ENCODE measurements at regions not wholly inside any gene's neighbourhood (a gene's known extent, or its start where the extent isn't known, plus 50 kb on each side); places are given as distances from the start of the nearest gene placed in this dataset.

GRCh38 chr16:62913333-62913732 lies 877.1 kb upstream of the CDH8 start:
- no peak for DNase-seq

GRCh38 chr16:62909597-62909996 lies 873.4 kb upstream of the CDH8 start:
- DNase-seq, result no peak

GRCh38 chr16:62907562-62907961 lies 871.3 kb upstream of the CDH8 start:
- no peak for DNase-seq

GRCh38 chr16:62903961-62904502 lies 867.8 kb upstream of the CDH8 start:
- DNase-seq, result no peak

GRCh38 chr16:62899737-62900136 lies 863.5 kb upstream of the CDH8 start:
- no peak for DNase-seq

- no peak for DNase-seq
These were observed 852.9 kb upstream of the CDH8 start for GRCh38 chr16:62889097-62889496.

- no peak for DNase-seq
These were observed 847.3 kb upstream of the CDH8 start for GRCh38 chr16:62883509-62883908.

- no peak for DNase-seq
These were observed 846.4 kb upstream of the CDH8 start for GRCh38 chr16:62882552-62883221.

GRCh38 chr16:62876133-62876532 lies 839.9 kb upstream of the CDH8 start:
- DNase-seq, result no peak

- no peak for DNase-seq
These were observed 836.1 kb upstream of the CDH8 start for GRCh38 chr16:62872339-62872738.

GRCh38 chr16:62870554-62870953 lies 834.3 kb upstream of the CDH8 start:
- DNase-seq, result no peak

GRCh38 chr16:62869837-62870236 lies 833.6 kb upstream of the CDH8 start:
- no peak for DNase-seq

GRCh38 chr16:62863139-62863538 lies 826.9 kb upstream of the CDH8 start:
- DNase-seq, result no peak

- DNase-seq, result no peak
These were observed 817.6 kb upstream of the CDH8 start for GRCh38 chr16:62853887-62854286.

- DNase-seq, result no peak
These were observed 810.3 kb upstream of the CDH8 start for GRCh38 chr16:62846399-62847057.

GRCh38 chr16:62832214-62832613 lies 796.0 kb upstream of the CDH8 start:
- no peak for DNase-seq

GRCh38 chr16:62831235-62831850 lies 795.1 kb upstream of the CDH8 start:
- no peak for DNase-seq

GRCh38 chr16:62829607-62830006 lies 793.4 kb upstream of the CDH8 start:
- DNase-seq, result no peak

GRCh38 chr16:62829084-62829483 lies 792.8 kb upstream of the CDH8 start:
- DNase-seq, result no peak

GRCh38 chr16:62821824-62822223 lies 785.6 kb upstream of the CDH8 start:
- no peak for DNase-seq

- DNase-seq, result no peak
These were observed 780.8 kb upstream of the CDH8 start for GRCh38 chr16:62816971-62817519.

- no peak for DNase-seq
These were observed 778.7 kb upstream of the CDH8 start for GRCh38 chr16:62814891-62815290.

- no peak for DNase-seq
These were observed 769.1 kb upstream of the CDH8 start for GRCh38 chr16:62805221-62805857.
